Astrocyte (in vitro differentiated cells and primary cell): ENCODE measurements at regions not wholly inside any gene's neighbourhood (a gene's known extent, or its start where the extent isn't known, plus 50 kb on each side); places are given as distances from the start of the nearest gene placed in this dataset.

ENCODE experiments used
- EZH2 ChIP-seq: IDR thresholded peaks from 2 replicates; pipeline ENCODE4 v1.6.1; 2012; ENCODE audit warnings: mild to moderate bottlenecking, low read length, inconsistent platforms; ENCODE audit not compliant: insufficient read depth
- TF ChIP-seq, protein P1 (sequence below): IDR thresholded peaks from 2 replicates; pipeline ENCODE4 v1.5.1; 2011; ENCODE audit warnings: low read depth, mild to moderate bottlenecking, inconsistent platforms, low read length, moderate library complexity; ENCODE audit not compliant: insufficient read depth

GRCh38 chr14:42149609-42150261 lies 543.1 kb downstream of the LRFN5 start:
- TF ChIP-seq, protein P1, sequence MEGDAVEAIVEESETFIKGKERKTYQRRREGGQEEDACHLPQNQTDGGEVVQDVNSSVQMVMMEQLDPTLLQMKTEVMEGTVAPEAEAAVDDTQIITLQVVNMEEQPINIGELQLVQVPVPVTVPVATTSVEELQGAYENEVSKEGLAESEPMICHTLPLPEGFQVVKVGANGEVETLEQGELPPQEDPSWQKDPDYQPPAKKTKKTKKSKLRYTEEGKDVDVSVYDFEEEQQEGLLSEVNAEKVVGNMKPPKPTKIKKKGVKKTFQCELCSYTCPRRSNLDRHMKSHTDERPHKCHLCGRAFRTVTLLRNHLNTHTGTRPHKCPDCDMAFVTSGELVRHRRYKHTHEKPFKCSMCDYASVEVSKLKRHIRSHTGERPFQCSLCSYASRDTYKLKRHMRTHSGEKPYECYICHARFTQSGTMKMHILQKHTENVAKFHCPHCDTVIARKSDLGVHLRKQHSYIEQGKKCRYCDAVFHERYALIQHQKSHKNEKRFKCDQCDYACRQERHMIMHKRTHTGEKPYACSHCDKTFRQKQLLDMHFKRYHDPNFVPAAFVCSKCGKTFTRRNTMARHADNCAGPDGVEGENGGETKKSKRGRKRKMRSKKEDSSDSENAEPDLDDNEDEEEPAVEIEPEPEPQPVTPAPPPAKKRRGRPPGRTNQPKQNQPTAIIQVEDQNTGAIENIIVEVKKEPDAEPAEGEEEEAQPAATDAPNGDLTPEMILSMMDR = no peak
- TF ChIP-seq EZH2 = no peak
